ENCODE measurements at regions not wholly inside any gene's neighbourhood (a gene's known extent, or its start where the extent isn't known, plus 50 kb on each side); places are given as distances from the start of the nearest gene placed in this dataset.
"Not testable (repeated sequence)": the region's sequence is repeated elsewhere in the genome, so short reads cannot be mapped to it uniquely, and the experiment has no call there.

DNA sequence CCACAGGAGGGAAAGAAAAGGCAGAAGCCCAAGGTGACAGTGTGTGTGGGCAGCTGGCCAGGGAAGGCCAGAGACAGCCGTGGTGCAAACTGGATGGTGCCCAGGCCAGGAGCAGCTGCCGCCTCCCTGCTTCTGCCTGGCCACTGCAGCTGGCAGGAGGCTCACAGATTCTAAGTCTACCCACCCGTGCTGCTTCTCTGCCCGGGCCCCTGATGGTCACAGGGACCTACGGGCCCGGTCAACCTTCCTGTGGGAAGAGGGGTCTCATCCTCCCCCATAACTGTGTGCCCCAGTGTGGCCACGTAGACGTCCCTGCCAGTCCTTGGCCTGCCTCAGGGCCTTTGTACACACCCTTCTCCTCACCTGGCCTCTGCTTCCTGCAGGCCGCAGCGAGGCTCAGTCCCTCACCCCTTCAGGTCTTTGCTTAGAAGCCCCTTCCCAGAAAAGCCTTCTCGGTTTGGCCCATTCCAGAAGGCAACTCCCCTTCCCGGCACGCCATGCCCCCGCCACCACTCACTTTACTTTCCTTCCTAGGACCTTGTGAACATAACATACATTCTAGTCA, 192.6 kb upstream of the AJAP1 start:
- intact Hi-C loops (cut with DNase I): no loop called here
- ATAC-seq: no peak
- no peak for DNase-seq

DNA sequence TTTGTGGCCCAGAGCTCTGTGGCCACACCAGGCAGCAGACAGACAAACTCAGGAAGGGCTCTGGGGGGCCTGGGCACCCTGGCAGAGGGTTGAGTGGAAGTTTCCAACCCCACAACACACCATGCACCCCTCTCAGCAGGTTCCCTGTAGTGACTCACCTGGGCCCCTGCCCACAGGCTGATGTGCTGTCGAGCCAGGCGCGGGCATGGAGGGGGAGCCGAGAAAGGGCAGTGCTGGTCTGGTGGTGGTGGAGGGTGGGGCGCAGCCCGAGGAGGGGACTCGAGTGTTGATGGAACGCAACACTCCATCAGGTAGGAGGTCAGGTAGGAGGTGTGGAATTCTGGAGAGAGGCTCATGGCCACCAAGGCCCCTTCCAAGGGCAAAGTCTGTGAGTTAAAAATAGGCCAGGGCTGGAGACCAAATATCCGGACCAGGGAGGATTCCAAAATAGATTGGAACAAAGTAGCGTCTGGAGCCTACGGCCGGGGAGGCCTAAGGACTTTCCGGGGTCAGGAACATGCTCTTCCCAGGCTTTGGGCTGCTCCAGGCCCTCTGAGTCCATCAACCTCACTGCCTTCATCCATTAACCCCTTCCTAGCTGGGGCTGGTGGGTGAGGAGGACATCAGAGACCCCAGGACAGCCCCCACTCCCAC, 191.5 kb upstream of the AJAP1 start:
- no peak for DNase-seq
- peak; percentile 55 to 68 for ATAC-seq
- intact Hi-C loops (cut with DNase I): no loop called here

DNA sequence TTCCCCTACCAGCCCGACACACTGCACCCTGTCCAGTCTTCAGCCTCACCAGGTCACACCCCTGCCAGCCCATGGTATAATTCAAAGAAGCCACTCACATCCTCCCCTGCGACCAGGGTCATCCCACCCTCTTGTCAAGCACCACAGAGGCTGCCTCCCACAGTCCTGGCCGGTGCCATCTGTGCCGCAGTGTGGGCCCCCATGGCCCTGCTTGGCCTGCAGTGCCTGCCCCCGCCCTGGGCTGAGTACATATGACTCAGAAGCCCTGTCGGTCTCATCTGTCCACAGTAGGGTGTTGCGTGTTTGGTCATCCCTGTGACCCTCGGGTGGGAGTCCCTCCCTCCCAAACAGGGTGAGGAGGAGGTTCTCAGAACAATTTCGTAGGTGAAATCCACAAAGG, 190.8 kb upstream of the AJAP1 start:
- ATAC-seq: peak in 1 of 2 donors; percentile 52
- intact Hi-C loops (cut with DNase I): no loop called here
- DNase-seq: no peak

DNA sequence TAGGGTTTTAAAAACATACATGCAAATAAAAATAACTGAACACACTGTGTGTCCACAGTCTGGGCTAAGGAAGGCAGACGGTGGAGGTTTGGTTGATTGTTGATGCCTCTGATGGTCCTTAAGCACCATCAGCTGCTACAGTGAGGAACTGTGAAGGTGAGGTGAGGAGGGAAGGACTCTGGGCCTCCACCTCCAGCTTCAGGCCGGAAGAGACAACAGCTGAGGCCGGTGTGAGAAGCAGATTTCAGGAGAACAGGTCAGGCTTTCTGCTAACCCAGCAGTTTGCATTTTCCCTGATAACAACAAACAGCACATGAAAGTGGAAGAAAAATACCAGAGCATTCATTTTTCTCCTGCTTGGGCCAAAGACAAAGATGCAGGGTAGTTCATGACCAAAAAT, 189.9 kb upstream of the AJAP1 start:
- ATAC-seq: no peak
- intact Hi-C loops (cut with DNase I): no loop called here
- no peak for DNase-seq

DNA sequence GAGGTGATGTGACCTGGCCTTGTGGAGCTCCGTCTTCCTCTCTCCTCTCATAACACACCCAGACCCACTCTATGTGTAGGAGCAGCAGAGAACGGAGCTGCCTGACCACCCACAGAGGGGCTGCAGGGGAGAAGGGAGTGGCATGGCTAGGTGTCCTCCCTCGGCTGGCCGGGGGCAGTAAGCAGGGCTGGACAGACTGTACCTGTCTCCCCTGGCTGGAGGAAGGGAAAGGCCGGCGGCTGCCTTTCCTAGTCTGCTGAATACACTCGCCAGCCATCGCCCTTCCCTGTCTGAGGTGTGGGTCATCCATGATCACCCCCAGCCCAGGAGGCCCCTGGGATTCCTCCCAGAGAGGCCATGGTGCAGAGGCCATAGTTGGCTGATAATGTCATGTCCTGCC, 187.2 kb upstream of the AJAP1 start:
- intact Hi-C loops (cut with DNase I): no loop called here
- DNase-seq: no peak
- no peak for ATAC-seq

DNA sequence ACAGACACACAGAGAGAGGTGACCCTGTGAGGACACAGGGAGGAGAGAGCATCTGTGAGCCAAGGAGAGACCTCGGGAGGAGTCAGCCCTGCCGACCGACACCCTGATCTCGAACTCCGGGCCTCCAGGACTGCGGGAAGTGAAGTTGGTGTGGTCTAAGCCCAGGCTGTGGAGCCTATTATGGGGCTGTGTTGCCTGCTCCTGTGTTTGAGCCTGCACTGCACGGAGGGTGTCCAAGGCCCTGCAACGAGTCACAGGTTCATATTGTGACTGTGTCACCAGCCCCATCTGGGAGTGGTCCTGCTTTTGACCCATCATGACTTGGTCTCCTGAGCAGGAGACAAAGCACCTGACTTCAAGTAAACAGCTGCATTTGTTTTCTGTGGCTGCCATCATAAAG, 186.0 kb upstream of the AJAP1 start:
- no peak for DNase-seq
- ATAC-seq: no peak
- intact Hi-C loops (cut with DNase I): no loop called here

DNA sequence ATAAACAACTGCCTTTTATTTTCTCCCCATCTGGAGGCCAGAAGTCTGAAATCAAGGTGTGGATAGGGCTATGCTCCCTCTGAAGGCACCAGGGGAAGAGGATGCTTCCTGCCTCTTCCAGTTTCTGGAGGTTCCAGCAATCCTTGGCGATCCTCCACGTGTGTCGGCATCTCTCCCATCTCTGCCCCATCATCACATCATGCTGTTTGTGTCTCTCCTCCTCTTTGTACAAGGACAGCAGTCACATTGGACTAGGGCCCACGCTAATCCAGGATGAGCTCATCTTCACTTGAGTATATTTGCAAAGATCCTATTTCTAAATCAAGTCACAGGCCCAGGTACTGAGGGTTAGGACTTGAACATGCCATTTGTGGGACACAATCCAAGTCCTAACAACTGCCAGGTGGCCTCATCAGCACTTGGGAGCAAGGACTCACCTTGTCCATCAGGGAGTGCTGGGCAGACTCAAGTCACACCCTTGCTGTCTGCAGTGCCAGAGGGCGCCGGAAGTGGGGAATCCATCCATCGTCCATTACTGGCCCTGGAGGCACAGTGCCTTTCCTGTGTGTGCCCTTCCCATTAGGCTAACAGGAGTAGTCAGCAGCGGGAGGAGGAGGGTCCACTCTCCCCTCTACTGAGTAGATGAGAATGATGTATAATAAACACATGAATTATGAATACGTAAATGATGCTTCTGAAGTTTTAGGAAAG, 185.4 kb upstream of the AJAP1 start:
- intact Hi-C loops (cut with DNase I): no loop called here
- peak; percentile 78 to 79 for ATAC-seq

DNA sequence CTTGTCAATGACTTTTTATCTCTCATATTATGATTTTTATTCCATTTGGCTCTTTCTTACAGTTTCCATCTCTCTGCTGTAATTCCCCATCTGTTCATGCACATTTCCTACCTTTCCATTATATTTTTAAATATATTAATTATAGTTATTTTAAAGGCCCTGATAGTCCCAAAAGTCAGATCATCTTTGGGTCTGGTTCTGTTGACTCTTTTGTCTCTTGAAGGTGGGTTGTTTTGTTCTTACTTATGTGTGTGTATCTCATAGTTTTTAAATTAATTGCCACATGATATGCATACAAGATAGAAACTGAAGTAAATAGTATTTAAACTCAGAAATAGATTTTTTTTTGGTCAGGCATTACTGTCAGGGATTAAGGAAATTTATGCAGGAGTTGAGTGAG, 178.0 kb upstream of the AJAP1 start:
- intact Hi-C loops (cut with DNase I): no loop called here
- ATAC-seq (no peak), DNase-seq (no peak)

More for the DNA sequence above, 185.4 kb upstream of the AJAP1 start:
- no peak for DNase-seq

DNA sequence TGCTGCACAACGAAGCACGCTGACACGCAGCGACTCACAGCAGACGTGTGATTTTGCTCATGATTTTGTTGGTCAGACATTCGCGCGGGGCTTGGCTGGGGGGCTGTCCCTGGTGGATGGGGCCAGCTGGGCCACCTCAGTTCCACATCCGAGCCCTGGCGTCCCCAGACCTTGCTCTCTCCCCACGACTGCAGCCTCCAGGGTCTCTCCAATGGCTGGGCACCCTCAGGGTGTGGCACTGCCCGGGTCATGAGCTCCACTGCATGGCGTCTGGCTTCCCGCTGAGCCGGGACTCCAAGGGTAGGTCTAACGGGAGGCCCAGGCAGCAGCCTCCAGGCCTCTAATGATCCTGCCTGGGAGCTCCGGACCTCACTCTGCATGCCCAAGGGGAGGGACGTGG, 173.0 kb upstream of the AJAP1 start:
- intact Hi-C loops (cut with DNase I): no loop called here
- ATAC-seq (no peak), DNase-seq (no peak)

DNA sequence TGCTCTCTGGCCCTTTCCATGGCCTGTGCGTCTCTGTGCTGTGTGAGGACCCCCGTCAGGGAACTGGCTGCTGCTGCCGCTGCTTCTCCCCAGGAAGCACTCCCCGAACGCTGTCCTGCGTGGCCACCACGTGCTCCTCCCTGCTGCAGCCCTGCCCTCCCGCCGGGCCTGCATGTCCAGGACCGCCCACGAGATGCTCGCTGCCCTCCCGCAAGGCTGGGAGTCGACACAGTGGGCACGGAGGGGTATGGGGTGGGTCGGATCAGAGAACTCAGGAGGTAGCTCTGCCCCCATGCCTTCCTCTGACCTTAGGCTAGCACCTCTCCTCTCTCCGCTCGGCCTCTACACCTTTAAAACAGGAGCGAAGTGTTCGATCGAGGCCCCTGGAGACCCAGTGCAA, 171.9 kb upstream of the AJAP1 start:
- ATAC-seq (no peak), DNase-seq (no peak)
- intact Hi-C loops (cut with DNase I): no loop called here

DNA sequence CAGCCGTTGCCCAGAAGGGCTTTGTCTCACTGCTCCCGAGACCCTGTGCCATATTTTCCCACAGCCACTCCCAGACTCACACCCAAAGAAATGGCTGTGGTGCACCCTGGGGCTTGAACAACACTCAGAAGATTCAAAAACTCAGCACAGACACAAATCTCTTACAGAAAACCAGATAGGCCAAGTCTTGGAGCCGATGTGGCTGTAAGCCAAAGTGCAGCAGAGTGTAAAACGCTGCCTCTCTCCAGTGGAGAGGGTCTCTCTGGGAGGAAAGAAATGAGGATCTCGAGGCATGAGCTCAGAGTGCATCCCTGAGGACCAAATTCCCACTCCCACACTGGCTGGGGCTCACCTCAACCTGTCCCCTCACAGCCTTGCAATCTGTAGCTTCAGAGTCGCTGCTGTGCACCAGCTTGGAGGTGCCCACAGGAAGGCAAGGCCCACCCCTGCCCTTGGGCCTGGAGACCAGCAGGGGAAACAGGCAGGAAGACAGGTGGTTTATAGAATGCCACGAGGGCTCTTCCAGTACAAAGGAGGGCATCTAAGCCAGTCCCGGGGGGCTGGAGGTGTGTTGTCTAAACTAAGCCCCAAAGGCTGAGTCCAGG, 171.3 kb upstream of the AJAP1 start:
- DNase-seq (no peak), ATAC-seq (no peak)
- intact Hi-C loops (cut with DNase I): no loop called here

DNA sequence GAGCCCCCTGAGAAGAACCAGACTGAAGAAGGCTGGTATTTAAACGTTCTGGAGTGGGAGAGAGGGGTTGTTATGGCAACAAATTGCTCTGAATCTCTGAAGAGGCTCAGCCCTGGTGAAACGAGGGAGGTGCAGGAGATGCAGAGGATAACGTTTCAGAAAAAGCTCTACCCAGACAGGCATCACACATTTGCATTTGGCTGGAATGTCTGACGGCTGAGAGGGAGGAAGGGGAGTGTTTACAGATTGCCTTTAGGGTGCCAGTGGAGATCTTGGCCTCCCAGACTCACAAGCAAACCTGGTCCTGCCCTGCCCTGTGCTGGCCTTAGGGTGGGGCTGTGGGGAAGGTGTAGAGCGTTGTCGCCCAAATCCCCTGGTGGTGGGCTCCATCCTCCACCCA, 169.0 kb upstream of the AJAP1 start:
- intact Hi-C loops (cut with DNase I): no loop called here
- ATAC-seq (no peak), DNase-seq (no peak)

DNA sequence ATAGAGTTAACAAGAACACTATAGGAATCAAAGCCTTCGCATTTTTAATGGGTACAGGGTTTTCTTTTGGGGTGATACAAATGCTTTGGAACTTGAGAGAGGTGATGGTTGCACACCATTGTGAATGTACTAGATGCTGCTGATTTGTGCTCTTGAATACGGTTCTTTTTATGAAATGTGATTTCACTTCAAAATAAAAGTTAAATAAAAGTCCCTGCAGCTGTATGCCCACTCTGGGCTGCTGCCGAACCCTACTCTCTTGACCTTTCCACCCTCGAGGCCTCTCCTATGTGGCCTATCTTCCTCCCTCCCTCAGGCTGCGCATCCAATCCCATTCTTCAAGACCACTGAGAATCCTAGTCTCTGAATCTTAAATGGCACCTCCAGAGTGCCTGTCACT, 168.5 kb upstream of the AJAP1 start:
- intact Hi-C loops (cut with DNase I): no loop called here
- DNase-seq (no peak), ATAC-seq (no peak)

DNA sequence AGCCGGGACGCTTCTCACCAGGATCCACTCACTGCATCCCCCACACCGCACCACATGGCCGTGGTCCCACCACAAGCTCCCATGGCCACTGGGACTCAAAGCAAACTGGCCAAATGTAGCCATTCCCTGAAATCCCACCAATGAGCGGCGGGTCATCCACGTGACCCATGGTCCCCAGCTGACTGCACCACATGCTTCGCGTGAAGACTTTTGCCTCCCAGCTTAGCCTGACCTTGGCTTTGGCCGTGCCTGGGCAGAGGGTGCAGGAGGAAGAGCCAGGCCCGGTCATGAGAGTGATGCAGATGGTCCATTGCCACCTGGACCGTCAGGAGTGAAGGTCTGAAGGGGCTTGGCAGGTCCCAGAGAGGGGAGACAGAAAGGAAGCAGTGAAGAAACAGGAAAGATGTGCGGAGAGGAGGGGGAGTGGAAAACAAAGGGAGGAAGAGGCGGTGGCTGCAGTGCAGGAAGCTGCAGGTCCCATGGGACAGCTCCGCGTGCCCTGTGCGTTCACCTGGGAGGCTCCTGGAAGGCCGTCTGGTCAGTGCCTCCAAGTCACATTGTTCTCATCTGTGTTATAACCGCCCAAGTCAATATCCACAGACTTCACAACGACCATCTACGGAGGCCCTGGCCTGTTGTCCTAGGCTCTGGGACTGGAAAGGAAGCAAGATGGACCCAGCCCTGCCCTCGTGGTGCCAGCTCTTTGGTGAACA, 167.8 kb upstream of the AJAP1 start:
- no peak for ATAC-seq
- intact Hi-C loops (cut with DNase I): no loop called here
- DNase-seq: no peak

DNA sequence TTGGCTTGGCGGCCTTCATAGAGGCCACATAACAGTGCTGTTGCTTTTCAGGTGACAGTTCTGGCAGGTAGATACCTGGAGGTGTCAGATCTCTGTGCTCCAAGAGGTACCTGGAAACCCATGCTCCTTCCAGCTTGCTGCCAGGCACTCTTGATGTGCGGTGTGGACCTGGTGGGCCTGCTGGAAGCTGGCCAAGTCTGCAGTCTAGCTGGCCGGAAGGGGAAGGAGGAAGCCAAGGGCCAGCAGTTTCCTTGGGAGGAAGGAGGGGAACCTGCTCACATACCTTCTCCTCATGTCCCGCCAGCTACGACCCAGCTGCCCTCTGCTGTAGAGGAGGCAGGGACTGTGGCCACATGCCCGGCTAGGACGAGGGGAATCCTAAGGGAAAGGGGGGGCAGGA, 166.4 kb upstream of the AJAP1 start:
- intact Hi-C loops (cut with DNase I): no loop called here
- ATAC-seq (no peak), DNase-seq (no peak)

DNA sequence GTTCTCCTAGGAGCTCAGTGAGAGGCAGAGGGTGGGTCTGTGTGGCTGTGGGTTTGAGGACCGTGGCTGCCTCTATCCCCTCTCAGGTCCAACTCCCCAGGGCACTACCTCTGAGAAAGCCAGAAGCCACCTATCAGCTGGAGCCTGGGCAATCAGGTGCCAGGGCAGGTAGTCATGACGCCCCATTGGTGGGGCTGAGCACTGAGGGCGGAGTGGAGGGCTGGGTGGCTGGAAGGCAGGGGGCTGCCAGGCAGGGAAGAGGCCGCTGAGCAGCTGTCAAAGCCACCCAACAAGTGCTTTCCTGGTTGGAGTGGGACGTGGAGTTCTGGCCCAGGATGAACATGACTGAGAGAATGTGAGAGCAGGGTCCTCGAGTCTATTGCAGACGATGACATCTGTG, 164.9 kb upstream of the AJAP1 start:
- intact Hi-C loops (cut with DNase I): no loop called here
- DNase-seq: no peak
- no peak for ATAC-seq

DNA sequence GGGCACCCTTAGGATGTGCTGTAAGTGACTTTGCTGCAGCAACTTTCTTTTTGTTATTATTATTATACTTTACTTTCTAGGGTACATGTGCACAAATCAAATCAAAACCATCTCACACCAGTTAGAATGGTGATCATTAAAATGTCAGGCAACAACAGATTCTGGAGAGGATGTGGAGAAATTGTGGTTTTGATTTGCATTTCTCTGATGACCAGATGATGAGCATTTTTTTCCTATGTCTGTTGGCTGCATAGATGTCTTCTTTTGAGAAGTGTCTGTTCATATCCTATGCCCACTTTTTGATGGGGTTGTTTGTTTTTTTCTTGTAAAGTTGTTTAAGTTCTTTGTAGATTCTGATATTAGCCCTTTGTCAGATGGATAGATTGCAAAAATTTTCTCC, 164.4 kb upstream of the AJAP1 start:
- ATAC-seq; DNase-seq; intact Hi-C loops (cut with DNase I): not testable (repeated sequence)

DNA sequence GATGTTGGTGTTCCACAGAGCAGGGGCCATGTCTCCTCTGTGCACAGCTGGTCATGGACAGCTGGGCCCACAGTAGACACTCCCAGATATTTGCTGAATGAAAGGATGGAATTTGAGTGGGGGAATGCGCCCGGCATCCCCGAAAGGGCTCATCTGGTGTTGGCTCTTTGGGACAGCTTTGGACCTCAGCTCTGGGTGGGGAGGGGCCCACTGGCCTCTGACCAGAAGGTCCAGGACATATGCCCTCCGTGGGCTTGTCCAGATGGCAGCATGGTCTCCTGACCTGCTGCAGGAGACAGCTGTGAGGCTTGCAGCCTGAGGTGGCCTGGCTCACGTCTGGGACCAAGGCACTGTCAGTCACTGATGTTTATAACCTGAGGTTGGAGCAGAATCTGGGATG, 160.4 kb upstream of the AJAP1 start:
- intact Hi-C loops (cut with DNase I): no loop called here
- no peak for ATAC-seq

DNA sequence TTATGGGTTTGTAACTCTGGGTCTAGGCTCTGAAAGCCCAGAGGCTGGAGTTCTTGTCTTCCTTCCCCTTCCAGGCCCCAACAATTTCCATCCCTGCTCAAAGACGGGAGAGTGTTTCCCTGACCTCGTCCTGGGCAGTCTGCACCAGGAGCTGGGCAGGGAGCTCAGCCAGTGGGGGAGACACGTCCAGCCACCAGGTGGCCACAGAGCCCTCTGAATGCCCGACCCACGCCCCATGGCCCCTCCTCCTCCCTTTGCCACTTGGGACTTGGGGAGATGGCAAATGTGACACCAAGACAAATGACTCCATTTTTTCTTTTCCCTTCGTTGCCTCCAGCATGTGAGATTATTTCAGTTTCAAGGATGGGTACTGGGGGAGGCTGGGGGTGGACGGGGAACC, 159.9 kb upstream of the AJAP1 start:
- ATAC-seq (peak; percentile 61 to 81), DNase-seq (no peak)
- intact Hi-C loops (cut with DNase I): no loop called here

More for the DNA sequence above, 160.4 kb upstream of the AJAP1 start:
- DNase-seq: no peak

DNA sequence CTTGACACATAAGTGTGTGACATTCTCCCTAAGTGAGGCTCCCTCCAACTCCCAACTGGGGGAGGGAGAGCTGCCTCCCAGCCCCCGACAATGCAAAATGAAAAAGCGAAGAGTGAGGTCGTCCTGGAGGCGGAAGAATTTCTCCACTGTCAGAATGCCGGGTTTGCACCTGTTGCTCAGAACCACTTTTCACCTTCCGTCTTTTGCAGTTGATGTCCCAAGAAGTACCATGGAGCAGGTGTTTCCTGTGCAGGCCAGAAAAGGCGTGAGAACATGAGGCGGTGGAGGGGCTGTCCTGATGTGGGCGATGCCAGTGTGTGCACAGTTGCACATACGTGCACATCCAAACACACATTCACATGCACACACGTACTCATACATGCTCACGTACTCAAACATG, 158.6 kb upstream of the AJAP1 start:
- intact Hi-C loops (cut with DNase I): no loop called here
- DNase-seq (no peak), ATAC-seq (no peak)

All from left cardiac atrium (tissue), 4 donors.